ENCODE measurements at regions not wholly inside any gene's neighbourhood (a gene's known extent, or its start where the extent isn't known, plus 50 kb on each side); places are given as distances from the start of the nearest gene placed in this dataset.
"Not testable (repeated sequence)": the region's sequence is repeated elsewhere in the genome, so short reads cannot be mapped to it uniquely, and the experiment has no call there.

DNA sequence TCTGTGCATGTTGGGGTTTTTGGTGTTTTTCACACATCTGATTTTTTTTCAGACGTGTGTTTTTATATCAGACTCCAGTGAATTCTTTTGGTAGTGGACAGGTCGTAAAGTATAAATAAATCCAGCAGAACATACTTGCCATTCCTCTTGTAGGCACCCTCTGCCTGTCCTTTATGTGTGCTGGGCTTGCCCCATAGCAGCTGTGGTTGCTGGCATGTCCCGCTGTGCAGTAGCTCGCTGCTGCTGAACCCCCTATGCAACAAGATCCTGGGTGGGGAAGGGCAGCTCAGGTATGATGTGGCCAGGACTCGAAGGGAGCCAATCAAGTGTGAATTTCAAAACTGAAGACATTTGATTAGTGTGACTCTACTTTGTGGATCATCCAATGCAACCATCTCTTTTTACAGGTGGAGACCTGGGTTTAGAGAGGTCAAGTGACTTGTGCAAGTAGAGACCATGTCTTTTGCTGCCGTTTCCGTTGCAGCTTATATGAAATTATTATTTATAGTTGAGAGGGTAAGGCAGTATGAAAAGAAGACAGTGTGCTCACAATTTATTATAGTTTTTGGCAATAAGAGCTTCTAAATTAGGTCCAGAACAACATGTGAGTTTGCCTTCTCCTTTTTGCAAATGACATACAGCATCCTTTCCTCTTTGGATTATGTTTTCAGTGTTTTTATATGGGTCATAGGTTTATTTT, 350.8 kb upstream of the C2CD4B start:
- Histone ChIP-seq H3K79me2 (replicated peaks; ENCODE audit: insufficient read depth, low read length) (no peaks in the 10 kb centered on the region), H4K20me1 (ENCODE audit: insufficient read depth) (no peaks in the 10 kb centered on the region), H3K9ac (ENCODE audit: low read length) (no peak overlapping the region), H3K9me3 (ENCODE audit: low read length) (no peaks in the 10 kb centered on the region), H3K4me3 (ENCODE audit: low read length) (no peak overlapping the region), H3K27ac (ENCODE audit: low read length) (no peak overlapping the region), H3F3A (ENCODE audit: insufficient read depth, low read length, poor library complexity, severe bottlenecking) (no peaks in the 10 kb centered on the region), H3K36me3 (ENCODE audit: insufficient read depth, low read length) (no peaks in the 10 kb centered on the region), H3K9me2 (ENCODE audit: insufficient read depth, low read length) (no peaks in the 10 kb centered on the region), H2AFZ (ENCODE audit: low read depth, low read length) (no peak overlapping the region), H3K27me3 (ENCODE audit: insufficient read depth, low read depth, low read length) (no peaks in the 10 kb centered on the region), H3K4me2 (ENCODE audit: low read length) (no peak overlapping the region)
- no peak for TF ChIP-seq RAD21 (conservative IDR thresholded peaks at IDR 0.05)
- TF ChIP-seq POLR2AphosphoS5 (IDR thresholded peaks at IDR 0.05) = no peak
- TF ChIP-seq EZH2 (IDR thresholded peaks at IDR 0.05; ENCODE audit: borderline replicate concordance, insufficient read depth, low read length, poor library complexity, severe bottlenecking) = no peak
- TF ChIP-seq MXI1 (conservative IDR thresholded peaks at IDR 0.05; ENCODE audit: poor library complexity, severe bottlenecking) = no peak
- TF ChIP-seq, protein P1, sequence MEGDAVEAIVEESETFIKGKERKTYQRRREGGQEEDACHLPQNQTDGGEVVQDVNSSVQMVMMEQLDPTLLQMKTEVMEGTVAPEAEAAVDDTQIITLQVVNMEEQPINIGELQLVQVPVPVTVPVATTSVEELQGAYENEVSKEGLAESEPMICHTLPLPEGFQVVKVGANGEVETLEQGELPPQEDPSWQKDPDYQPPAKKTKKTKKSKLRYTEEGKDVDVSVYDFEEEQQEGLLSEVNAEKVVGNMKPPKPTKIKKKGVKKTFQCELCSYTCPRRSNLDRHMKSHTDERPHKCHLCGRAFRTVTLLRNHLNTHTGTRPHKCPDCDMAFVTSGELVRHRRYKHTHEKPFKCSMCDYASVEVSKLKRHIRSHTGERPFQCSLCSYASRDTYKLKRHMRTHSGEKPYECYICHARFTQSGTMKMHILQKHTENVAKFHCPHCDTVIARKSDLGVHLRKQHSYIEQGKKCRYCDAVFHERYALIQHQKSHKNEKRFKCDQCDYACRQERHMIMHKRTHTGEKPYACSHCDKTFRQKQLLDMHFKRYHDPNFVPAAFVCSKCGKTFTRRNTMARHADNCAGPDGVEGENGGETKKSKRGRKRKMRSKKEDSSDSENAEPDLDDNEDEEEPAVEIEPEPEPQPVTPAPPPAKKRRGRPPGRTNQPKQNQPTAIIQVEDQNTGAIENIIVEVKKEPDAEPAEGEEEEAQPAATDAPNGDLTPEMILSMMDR (IDR thresholded peaks at IDR 0.05; ENCODE audit: poor library complexity, severe bottlenecking) = no peak
- TF ChIP-seq, protein P2, sequence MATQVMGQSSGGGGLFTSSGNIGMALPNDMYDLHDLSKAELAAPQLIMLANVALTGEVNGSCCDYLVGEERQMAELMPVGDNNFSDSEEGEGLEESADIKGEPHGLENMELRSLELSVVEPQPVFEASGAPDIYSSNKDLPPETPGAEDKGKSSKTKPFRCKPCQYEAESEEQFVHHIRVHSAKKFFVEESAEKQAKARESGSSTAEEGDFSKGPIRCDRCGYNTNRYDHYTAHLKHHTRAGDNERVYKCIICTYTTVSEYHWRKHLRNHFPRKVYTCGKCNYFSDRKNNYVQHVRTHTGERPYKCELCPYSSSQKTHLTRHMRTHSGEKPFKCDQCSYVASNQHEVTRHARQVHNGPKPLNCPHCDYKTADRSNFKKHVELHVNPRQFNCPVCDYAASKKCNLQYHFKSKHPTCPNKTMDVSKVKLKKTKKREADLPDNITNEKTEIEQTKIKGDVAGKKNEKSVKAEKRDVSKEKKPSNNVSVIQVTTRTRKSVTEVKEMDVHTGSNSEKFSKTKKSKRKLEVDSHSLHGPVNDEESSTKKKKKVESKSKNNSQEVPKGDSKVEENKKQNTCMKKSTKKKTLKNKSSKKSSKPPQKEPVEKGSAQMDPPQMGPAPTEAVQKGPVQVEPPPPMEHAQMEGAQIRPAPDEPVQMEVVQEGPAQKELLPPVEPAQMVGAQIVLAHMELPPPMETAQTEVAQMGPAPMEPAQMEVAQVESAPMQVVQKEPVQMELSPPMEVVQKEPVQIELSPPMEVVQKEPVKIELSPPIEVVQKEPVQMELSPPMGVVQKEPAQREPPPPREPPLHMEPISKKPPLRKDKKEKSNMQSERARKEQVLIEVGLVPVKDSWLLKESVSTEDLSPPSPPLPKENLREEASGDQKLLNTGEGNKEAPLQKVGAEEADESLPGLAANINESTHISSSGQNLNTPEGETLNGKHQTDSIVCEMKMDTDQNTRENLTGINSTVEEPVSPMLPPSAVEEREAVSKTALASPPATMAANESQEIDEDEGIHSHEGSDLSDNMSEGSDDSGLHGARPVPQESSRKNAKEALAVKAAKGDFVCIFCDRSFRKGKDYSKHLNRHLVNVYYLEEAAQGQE (IDR thresholded peaks at IDR 0.05; ENCODE audit: borderline replicate concordance) = no peak
- TF ChIP-seq TAF1 (IDR thresholded peaks at IDR 0.05; ENCODE audit: low read depth) = no peak
- TF ChIP-seq EP300 (conservative IDR thresholded peaks at IDR 0.05; ENCODE audit: poor library complexity, severe bottlenecking) = no peak
- no peak for TF ChIP-seq SMC3 (conservative IDR thresholded peaks at IDR 0.05; ENCODE audit: poor library complexity)

DNA sequence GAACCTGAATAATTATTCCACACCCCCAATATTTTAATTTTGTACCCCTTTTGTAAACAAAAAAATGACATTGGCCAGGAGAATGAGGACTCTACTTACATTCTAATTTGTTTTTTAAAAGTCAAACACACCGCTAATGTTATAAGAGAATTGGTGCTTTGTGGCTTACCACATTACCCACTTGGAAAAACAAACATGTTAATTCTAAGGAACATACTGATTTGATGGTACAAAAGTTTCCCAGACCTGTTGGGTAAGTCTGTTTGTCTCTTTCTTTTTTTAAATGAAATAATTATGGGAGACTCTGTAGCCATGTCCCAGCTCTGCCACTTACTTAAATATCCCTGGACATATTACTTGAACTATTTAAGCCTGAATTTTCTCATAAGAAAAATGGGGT, 352.5 kb upstream of the C2CD4B start:
- no peak overlapping the region for H3K9ac ChIP-seq (ENCODE audit: low read length)
- H4K20me1 ChIP-seq (ENCODE audit: insufficient read depth) = no peaks in the 10 kb centered on the region
- no peak overlapping the region for H2AFZ ChIP-seq (ENCODE audit: low read depth, low read length)
- no peaks in the 10 kb centered on the region for H3K79me2 ChIP-seq (replicated peaks; ENCODE audit: insufficient read depth, low read length)
- no peak for TF ChIP-seq SMC3 (conservative IDR thresholded peaks at IDR 0.05; ENCODE audit: poor library complexity)
- no peak for TF ChIP-seq RAD21 (conservative IDR thresholded peaks at IDR 0.05)
- TF ChIP-seq TAF1 (IDR thresholded peaks at IDR 0.05; ENCODE audit: low read depth) = no peak
- TF ChIP-seq MXI1 (conservative IDR thresholded peaks at IDR 0.05; ENCODE audit: poor library complexity, severe bottlenecking) = no peak
- TF ChIP-seq POLR2AphosphoS5 (IDR thresholded peaks at IDR 0.05) = no peak
- no peak for TF ChIP-seq EZH2 (IDR thresholded peaks at IDR 0.05; ENCODE audit: borderline replicate concordance, insufficient read depth, low read length, poor library complexity, severe bottlenecking)
- TF ChIP-seq, protein P1 (IDR thresholded peaks at IDR 0.05; ENCODE audit: poor library complexity, severe bottlenecking) = no peak
- no peak for TF ChIP-seq EP300 (conservative IDR thresholded peaks at IDR 0.05; ENCODE audit: poor library complexity, severe bottlenecking)
- TF ChIP-seq, protein P2 (IDR thresholded peaks at IDR 0.05; ENCODE audit: borderline replicate concordance) = no peak
- H3K9me3 ChIP-seq (ENCODE audit: low read length) = no peaks in the 10 kb centered on the region
- H3K27me3 ChIP-seq (ENCODE audit: insufficient read depth, low read depth, low read length) = no peaks in the 10 kb centered on the region
- no peaks in the 10 kb centered on the region for H3K9me2 ChIP-seq (ENCODE audit: insufficient read depth, low read length)
- H3K4me3 ChIP-seq (ENCODE audit: low read length) = no peak overlapping the region
- no peak overlapping the region for H3K4me2 ChIP-seq (ENCODE audit: low read length)
- H3K27ac ChIP-seq (ENCODE audit: low read length) = no peak overlapping the region
- no peaks in the 10 kb centered on the region for H3K36me3 ChIP-seq (ENCODE audit: insufficient read depth, low read length)
- H3F3A ChIP-seq (ENCODE audit: insufficient read depth, low read length, poor library complexity, severe bottlenecking) = no peaks in the 10 kb centered on the region

DNA sequence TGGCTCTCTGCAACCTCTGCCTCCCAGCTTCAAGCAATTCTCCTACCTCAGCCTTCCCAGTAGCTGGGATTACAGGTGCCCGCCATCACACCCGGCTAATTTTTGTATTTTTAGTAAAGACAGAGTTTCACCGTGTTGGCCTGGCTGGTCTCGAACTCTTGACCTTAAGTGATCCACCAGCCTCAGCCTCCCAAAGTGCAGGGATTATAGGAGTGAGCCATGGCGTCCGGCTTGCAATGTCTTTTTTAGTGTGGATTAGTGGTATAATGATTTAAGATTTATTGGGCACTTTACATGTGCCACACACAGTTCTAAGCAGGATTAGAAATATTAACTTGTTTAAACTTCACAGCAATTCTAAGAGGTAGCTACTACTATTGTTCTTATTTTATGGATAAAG, 353.6 kb upstream of the C2CD4B start:
- H3K4me2 ChIP-seq (ENCODE audit: low read length); H4K20me1 ChIP-seq (ENCODE audit: insufficient read depth); H3F3A ChIP-seq (ENCODE audit: insufficient read depth, low read length, poor library complexity, severe bottlenecking); H3K79me2 ChIP-seq (replicated peaks; ENCODE audit: insufficient read depth, low read length); H3K9me3 ChIP-seq (ENCODE audit: low read length); H2AFZ ChIP-seq (ENCODE audit: low read depth, low read length); H3K27me3 ChIP-seq (ENCODE audit: insufficient read depth, low read depth, low read length); H3K9ac ChIP-seq (ENCODE audit: low read length); H3K27ac ChIP-seq (ENCODE audit: low read length); H3K4me3 ChIP-seq (ENCODE audit: low read length); H3K36me3 ChIP-seq (ENCODE audit: insufficient read depth, low read length); H3K9me2 ChIP-seq (ENCODE audit: insufficient read depth, low read length): not testable (repeated sequence)
